Amygdala (tissue), 56 donors: ENCODE measurements at regions not wholly inside any gene's neighbourhood (a gene's known extent, or its start where the extent isn't known, plus 50 kb on each side); places are given as distances from the start of the nearest gene placed in this dataset.
A peak's percentile ranks its signal among the peaks of the same experiment; 100 is the strongest.

Source experiments
- DNase-seq, 56 donors: peaks; one replicate each; lab custom pipeline; 2025; lab: John Stamatoyannopoulos, UW

DNA sequence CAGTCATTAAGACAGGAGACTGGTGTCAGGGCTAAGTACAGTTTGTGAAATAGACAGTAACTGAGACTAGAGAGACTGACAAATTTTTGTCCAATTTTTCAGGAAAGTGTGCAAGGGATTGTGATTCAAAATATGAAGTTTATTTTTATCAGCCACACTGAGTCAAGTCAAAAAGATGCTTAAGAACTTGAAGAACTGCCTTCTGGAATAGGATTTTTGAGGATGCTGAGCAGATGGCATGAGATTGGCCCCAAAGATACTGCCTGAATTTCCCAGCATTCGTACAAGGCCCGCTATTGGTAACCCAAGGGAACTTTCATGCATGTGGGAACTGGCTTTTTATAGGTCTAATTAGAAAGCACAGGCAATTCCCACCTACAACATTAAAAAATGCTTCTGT lies 610.0 kb downstream of the LMO4 start:
- DNase-seq = peak in 1 of 56 donors; percentile 10

GRCh38 chr1:87939444-87939843 lies 610.8 kb downstream of the LMO4 start:
- DNase-seq = no peak

- DNase-seq = no peak
Observed at GRCh38 chr1:87940421-87940820, 611.7 kb downstream of the LMO4 start.

- DNase-seq = no peak
Observed at GRCh38 chr1:87941337-87941946, 612.8 kb downstream of the LMO4 start.

- no peak for DNase-seq
Observed at GRCh38 chr1:87942165-87942564, 613.5 kb downstream of the LMO4 start.

DNA sequence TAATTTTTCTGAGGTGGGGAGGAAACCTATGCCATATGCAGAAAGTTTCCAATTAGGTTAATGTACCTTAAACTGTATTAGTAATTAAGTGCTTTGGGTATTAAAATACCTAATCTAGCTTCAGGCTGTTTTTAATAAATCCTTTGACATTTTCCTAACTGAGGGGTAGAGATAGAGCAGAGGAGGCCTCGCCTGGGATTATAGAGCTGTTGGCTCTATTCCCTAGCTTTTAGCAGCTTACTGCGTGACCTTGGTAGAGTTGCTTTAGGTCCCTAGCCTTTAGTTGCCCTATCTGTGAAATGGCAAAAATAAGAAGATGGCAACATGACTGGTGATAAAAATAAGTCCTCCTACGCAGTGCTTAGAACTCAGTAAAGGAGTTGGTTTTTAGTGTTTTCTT lies 621.0 kb downstream of the LMO4 start:
- DNase-seq = no peak

- peak in 1 of 56 donors; percentile 13 for DNase-seq
Observed at GRCh38 chr1:87950369-87950768, 621.7 kb downstream of the LMO4 start.

DNA sequence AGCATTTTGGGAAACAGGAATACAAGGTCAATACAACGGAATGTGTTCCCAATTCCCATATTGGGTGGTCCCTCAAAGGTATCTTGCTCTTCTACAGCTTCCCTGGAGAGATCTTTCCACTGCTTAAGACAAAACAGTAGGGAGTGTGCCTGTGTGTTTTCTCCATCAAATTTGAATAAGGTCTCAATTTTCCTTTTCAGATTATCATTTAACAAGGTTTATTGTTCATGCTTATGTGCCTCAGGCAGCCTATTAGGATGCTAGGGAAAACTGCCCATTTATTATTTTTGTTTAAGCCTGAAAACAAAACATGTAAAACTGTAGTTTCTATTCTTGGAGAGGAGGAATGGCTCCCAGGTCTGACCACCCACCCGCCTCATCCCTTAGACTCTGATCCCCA lies 622.7 kb downstream of the LMO4 start:
- no peak for DNase-seq

- DNase-seq = no peak
Observed at GRCh38 chr1:87951852-87952251, 623.2 kb downstream of the LMO4 start.

- DNase-seq = no peak
Observed at GRCh38 chr1:87953121-87953520, 624.4 kb downstream of the LMO4 start.

- DNase-seq = peak in 26 of 56 donors; percentile 5 to 71 (median 26)
Observed at GRCh38 chr1:87953732-87954344, 625.2 kb downstream of the LMO4 start.

GRCh38 chr1:87955038-87955437 lies 626.4 kb downstream of the LMO4 start:
- DNase-seq = no peak

DNA sequence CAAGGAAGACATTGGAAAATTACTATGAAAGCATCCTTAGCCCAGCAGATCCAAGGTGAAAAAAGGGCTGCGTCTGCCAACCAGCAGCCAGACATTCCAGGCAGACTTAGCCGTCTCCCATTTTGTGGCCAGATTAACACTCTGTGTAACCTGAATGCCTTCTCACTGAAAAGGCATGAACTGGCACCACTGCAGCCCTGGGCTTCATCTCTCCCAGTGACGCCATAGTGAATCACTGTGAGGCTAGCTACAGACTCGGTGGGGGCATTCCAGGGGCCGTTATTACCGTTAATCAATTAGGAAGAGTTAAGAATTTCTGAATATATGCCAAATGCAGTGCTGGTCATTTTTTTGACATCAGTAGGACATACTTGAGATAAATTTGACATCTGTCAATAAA lies 627.4 kb downstream of the LMO4 start:
- DNase-seq = peak in 4 of 56 donors; percentile 2 to 24 (median 14)

- DNase-seq = no peak
Observed at GRCh38 chr1:87956750-87957149, 628.1 kb downstream of the LMO4 start.

DNA sequence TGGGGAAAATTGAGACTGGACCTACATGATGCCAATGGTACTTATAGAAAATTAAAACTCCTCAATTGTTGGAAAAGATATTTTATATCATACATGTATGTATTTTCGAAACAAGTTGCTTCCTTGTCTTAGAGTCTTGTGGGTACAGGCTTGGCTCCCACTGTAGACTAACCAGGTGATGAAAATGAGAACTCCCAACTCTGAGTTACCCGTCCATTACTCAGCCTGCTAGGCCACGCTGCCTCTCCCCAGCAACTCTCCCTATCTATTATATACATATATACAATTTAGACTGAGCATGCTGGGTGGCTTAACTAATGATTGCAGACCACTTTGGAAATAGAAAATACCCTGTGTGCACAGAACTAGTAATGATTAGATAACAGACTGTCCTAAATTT lies 628.7 kb downstream of the LMO4 start:
- no peak for DNase-seq

DNA sequence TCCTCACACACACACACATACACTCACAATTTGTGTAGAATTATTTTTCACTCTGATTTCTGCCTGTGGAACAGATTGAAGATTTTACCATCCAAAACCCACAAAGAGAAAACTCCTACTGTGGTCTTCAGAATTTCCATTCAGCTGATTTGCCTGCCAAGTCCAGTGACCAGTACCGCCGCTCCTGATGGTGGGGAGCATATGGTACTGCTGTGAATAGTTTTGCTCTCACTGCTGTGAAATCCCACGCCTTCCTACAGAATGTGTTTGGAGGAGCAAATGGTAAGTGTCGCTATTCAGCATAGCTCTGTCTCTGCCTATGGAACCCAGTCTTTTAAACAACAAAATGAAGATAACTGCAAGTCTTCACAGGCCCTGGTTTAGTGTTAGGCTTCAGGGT lies 629.5 kb downstream of the LMO4 start:
- DNase-seq = peak in 13 of 56 donors; percentile 4 to 71 (median 31)

GRCh38 chr1:87958716-87959115 lies 630.0 kb downstream of the LMO4 start:
- no peak for DNase-seq

DNA sequence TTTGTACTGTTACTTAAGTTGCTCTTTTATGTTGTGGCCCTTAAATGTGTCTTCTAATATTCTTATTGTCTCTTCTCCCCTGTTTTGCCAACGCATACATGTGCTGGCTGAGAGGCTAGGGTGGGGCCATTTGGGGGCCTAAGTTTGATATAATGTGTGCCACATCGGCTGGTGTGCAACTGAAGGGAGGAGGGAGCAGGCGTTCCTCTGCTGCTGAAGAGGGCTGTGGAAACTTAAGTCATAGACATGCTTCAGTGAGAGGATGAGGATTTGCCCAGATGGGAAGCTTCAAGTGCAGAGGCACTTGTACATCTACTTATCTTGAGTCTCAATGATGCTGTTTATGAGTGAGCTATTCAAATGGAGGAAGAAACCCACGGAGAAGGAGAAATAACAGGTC lies 630.6 kb downstream of the LMO4 start:
- no peak for DNase-seq

- DNase-seq = no peak
Observed at GRCh38 chr1:87961992-87962391, 633.3 kb downstream of the LMO4 start.

DNA sequence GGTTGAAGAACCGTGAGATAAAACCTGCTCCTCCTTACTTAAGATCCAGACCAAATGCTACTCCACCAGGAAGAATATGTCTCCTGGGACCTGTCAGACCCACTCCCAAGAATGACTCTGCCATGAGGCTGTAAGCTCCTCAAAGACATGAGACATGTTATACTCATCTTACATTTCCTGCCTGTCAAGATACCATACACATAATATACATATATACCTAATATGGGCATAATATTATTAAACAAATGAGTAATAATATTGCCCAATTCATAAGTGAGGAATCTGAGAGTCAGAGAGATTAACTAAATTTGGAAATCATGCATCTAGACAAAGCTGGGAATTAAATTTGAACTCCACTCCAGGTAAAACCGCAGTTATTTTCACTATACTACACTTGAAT lies 634.9 kb downstream of the LMO4 start:
- DNase-seq = no peak

- no peak for DNase-seq
Observed at GRCh38 chr1:87965193-87965592, 636.5 kb downstream of the LMO4 start.

- peak in 12 of 56 donors; percentile 2 to 31 (median 12) for DNase-seq
Observed at GRCh38 chr1:87968197-87968955, 639.7 kb downstream of the LMO4 start.
